Parathyroid adenoma (tissue), 2 donors: ENCODE measurements at regions not wholly inside any gene's neighbourhood (a gene's known extent, or its start where the extent isn't known, plus 50 kb on each side); places are given as distances from the start of the nearest gene placed in this dataset.

Source experiments
- H2AFZ ChIP-seq: fragments of 300-600 bp; sonication (generic); one replicate; pipeline ENCODE4 v1.7.0; 2017; ENCODE audit warnings: antibody characterized with exemption, mild to moderate bottlenecking
- H3K27ac ChIP-seq: fragments of 300-600 bp; sonication (generic); one replicate; pipeline ENCODE4 v1.7.0; 2017
- H3K27me3 ChIP-seq: fragments of 300-600 bp; sonication (generic); one replicate; pipeline ENCODE4 v1.7.0; 2017; ENCODE audit warnings: low read length; ENCODE audit not compliant: control insufficient read depth, insufficient read depth
- H3K36me3 ChIP-seq: fragments of 300-600 bp; sonication (generic); one replicate; pipeline ENCODE4 v1.7.0; 2017; ENCODE audit warnings: low read length; ENCODE audit not compliant: control insufficient read depth, insufficient read depth
- H3K4me1 ChIP-seq: fragments of 300-600 bp; sonication (generic); one replicate; pipeline ENCODE4 v1.7.0; 2017; ENCODE audit warnings: control low read depth
- H3K4me2 ChIP-seq: fragments of 300-600 bp; sonication (generic); one replicate; pipeline ENCODE4 v1.7.0; 2017; ENCODE audit warnings: low read length
- H3K4me3 ChIP-seq: fragments of 300-600 bp; sonication (generic); one replicate; pipeline ENCODE4 v1.7.0; 2017; ENCODE audit warnings: low read depth, low read length
- H3K79me2 ChIP-seq: fragments of 300-600 bp; sonication (generic); one replicate; pipeline ENCODE4 v1.7.0; 2017; ENCODE audit warnings: control low read depth
- H3K9ac ChIP-seq: fragments of 300-600 bp; sonication (generic); one replicate; pipeline ENCODE4 v1.7.0; 2017; ENCODE audit warnings: mild to moderate bottlenecking
- H3K9me3 ChIP-seq: fragments of 300-600 bp; sonication (generic); one replicate; pipeline ENCODE4 v1.7.0; 2017; ENCODE audit warnings: low read length; ENCODE audit not compliant: control insufficient read depth
- TF ChIP-seq, protein P1 (sequence below): fragments of 300-600 bp; sonication (generic); IDR thresholded peaks from one replicate; pipeline ENCODE4 v1.7.0; 2017; ENCODE audit warnings: antibody characterized with exemption, mild to moderate bottlenecking
- donor health status: primary hyperparathyroidism.

DNA sequence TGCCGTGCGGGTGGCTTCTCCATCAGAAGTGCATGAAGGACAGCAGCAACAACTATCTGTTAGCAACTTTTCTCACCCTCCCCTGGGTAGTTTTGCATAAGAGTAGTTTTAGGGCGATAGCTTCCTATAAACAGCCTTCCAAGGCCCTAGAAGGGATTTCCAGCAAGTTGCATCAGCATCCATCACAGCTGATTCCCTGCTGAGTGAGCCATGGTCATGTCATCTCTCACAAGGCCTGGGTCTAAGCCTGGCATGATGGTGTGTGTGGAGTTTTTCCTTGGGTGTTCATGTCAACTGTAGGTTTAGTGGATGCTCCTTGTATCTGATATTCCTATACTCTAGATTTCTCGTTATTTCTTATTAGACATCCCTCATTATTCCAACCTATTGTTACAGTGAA is 2324.7 kb upstream of the AGA start:
- Histone ChIP-seq H3K9me3 (no peaks in the 10 kb centered on the region), H3K4me2 (no peak overlapping the region), H3K27me3 (no peaks in the 10 kb centered on the region), H3K36me3 (no peaks in the 10 kb centered on the region), H3K27ac (no peak overlapping the region), H3K79me2 (no peaks in the 10 kb centered on the region), H3K9ac (no peak overlapping the region), H2AFZ (no peak overlapping the region), H3K4me3 (no peak overlapping the region), H3K4me1 (no peaks in the 10 kb centered on the region)
- TF ChIP-seq, protein P1, sequence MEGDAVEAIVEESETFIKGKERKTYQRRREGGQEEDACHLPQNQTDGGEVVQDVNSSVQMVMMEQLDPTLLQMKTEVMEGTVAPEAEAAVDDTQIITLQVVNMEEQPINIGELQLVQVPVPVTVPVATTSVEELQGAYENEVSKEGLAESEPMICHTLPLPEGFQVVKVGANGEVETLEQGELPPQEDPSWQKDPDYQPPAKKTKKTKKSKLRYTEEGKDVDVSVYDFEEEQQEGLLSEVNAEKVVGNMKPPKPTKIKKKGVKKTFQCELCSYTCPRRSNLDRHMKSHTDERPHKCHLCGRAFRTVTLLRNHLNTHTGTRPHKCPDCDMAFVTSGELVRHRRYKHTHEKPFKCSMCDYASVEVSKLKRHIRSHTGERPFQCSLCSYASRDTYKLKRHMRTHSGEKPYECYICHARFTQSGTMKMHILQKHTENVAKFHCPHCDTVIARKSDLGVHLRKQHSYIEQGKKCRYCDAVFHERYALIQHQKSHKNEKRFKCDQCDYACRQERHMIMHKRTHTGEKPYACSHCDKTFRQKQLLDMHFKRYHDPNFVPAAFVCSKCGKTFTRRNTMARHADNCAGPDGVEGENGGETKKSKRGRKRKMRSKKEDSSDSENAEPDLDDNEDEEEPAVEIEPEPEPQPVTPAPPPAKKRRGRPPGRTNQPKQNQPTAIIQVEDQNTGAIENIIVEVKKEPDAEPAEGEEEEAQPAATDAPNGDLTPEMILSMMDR: no peak

DNA sequence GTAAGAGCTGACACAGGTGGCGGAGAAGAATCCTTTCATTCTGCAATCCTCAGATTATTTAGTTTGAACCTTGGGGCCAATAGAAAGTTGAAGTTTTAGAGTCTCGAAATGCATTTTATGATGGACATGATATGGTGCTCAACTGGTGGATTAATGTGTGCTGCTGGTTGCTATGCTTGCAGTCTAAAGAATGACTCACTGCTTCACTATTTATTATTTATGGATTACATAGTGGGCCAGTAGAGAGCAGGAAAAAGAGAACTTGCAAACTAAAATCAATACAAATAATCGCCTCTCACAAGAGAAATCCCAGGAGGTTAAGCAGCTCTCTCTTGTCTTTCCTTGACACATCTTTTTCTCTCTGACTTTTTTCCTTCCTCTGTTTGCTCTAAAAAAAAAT is 2326.8 kb upstream of the AGA start:
- no peak overlapping the region for H3K27ac ChIP-seq
- no peak overlapping the region for H3K4me3 ChIP-seq
- TF ChIP-seq, protein P1: no peak
- no peak overlapping the region for H3K4me2 ChIP-seq
- H3K4me1 ChIP-seq: no peaks in the 10 kb centered on the region
- no peaks in the 10 kb centered on the region for H3K79me2 ChIP-seq
- no peak overlapping the region for H3K9ac ChIP-seq
- H3K27me3 ChIP-seq: no peaks in the 10 kb centered on the region
- H3K9me3 ChIP-seq: no peaks in the 10 kb centered on the region
- H2AFZ ChIP-seq: no peak overlapping the region
- H3K36me3 ChIP-seq: no peaks in the 10 kb centered on the region

DNA sequence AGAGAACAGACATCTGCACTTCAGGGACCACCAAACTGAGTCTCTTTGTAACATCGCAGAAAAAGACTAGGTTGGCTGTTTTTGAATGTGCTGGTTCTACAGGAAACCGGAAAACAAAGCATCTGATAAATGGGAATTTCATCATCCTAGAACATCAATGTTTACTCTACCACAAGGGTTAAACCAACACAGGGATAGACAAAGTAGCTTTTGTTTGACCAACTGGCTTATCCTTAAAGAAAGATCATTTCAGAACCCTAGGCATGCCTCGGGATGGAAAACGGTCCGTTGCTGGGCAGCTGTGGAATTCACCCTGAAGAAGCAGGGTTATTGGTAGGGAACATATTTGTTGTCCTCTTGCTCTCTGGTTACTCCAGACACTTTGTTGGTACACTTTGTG is 2355.5 kb upstream of the AGA start:
- TF ChIP-seq, protein P1: no peak
- Histone ChIP-seq H3K36me3 (no peaks in the 10 kb centered on the region), H3K9me3 (no peaks in the 10 kb centered on the region), H3K79me2 (no peaks in the 10 kb centered on the region), H3K27ac (no peak overlapping the region), H3K9ac (no peak overlapping the region), H3K4me2 (no peak overlapping the region), H3K27me3 (no peaks in the 10 kb centered on the region), H3K4me1 (no peaks in the 10 kb centered on the region), H3K4me3 (no peak overlapping the region), H2AFZ (no peak overlapping the region)

DNA sequence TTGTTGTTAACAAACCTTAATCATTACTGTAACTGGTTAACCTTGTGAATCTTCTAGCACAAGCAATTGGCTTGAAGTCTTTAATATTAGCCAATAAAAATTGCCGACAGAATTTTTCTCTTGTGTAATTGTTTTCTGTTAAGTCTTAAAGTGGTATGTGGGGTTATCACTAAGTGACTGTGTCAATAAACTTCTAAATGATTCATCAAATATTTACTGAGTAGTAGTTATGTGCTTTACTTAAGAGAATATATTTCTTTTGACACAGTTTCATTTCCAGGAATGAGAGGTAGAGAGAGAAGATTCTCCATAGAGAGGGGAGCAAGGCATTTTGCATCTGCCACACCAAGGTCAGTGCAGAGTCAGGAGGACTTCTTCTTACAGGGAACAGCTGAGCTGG is 2361.6 kb upstream of the AGA start:
- no peaks in the 10 kb centered on the region for H3K4me1 ChIP-seq
- TF ChIP-seq, protein P1: no peak
- H3K27me3 ChIP-seq: no peaks in the 10 kb centered on the region
- no peak overlapping the region for H3K9ac ChIP-seq
- H3K9me3 ChIP-seq: no peaks in the 10 kb centered on the region
- no peaks in the 10 kb centered on the region for H3K79me2 ChIP-seq
- H3K27ac ChIP-seq: no peak overlapping the region
- no peak overlapping the region for H3K4me3 ChIP-seq
- H3K4me2 ChIP-seq: no peak overlapping the region
- no peak overlapping the region for H2AFZ ChIP-seq
- no peaks in the 10 kb centered on the region for H3K36me3 ChIP-seq

DNA sequence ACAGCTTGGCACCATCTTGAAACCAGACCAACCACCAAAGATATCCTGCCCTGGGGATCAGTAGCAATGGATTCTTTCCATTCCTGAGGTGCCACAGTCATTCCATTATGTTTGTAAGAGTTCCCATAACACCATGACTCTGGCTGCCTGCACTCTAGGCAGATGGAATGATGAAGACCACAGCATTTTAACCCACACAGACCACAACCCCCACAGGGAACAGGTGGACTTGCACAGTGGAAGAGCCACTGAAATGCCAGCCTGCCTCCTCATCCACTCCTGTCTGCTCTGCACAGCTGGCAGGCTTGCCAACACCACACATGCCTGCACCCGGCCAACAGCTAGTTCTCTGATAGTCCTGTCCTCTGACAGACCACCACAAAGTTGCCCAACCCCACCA is 2362.2 kb upstream of the AGA start:
- Histone ChIP-seq H3K79me2 (no peaks in the 10 kb centered on the region), H3K9me3 (no peaks in the 10 kb centered on the region), H3K4me1 (no peaks in the 10 kb centered on the region), H3K36me3 (no peaks in the 10 kb centered on the region), H3K27me3 (no peaks in the 10 kb centered on the region), H3K4me3 (no peak overlapping the region), H3K27ac (no peak overlapping the region), H2AFZ (no peak overlapping the region), H3K9ac (no peak overlapping the region), H3K4me2 (no peak overlapping the region)
- TF ChIP-seq, protein P1: no peak
